ENCODE measurements at regions not wholly inside any gene's neighbourhood (a gene's known extent, or its start where the extent isn't known, plus 50 kb on each side); places are given as distances from the start of the nearest gene placed in this dataset.
"Not testable (repeated sequence)": the region's sequence is repeated elsewhere in the genome, so short reads cannot be mapped to it uniquely, and the experiment has no call there.

- DNase-seq (ENCODE audit: low spot score) = no peak
Observed at GRCh38 chr2:35298493-35298892, 1057.1 kb upstream of the CRIM1 start.

- DNase-seq (ENCODE audit: low spot score) = no peak
Observed at GRCh38 chr2:35297403-35297802, 1058.2 kb upstream of the CRIM1 start.

- DNase-seq (ENCODE audit: low spot score) = no peak
Observed at GRCh38 chr2:35294636-35295263, 1060.8 kb upstream of the CRIM1 start.

DNA sequence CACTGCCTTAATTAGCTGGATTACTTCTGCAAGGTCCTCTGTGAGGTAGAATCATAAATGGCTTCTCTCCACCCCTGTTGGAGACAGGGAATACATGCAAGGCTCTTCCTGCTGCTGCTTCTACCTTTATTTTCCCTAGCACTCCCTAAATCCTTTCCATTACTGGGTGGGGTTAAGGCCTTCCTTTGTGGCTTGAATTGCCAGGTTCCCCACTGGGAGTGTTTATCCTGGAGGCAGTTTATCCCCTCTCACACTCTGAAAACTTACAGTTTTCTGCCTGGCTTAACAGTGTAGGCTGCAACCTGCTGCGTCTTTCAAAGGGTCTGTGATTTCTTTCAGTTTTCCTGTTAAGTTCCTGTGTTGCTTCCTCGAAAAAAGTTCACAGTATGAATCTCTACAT is 1062.3 kb upstream of the CRIM1 start:
- no peak for DNase-seq (ENCODE audit: low spot score)

DNA sequence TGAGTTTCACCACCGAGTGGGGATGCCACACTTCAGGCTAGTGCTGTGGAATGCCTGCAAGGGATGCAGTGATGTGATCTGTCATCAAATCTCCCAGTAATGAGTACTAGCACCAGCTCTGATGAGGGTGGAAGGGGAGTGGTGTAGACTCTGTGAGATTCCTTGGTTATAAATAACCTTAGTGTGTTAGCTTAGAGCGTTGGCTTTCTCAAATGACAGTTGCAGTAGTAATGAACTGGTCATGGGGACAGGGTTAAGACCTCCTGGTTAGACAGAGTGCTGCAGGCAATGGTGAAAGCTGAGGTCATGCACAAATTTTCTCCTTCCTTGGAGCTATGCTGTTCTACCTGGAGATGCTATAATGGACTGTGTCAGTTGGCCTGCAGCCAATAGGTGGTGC is 1063.4 kb upstream of the CRIM1 start:
- no peak for DNase-seq (ENCODE audit: low spot score)

DNA sequence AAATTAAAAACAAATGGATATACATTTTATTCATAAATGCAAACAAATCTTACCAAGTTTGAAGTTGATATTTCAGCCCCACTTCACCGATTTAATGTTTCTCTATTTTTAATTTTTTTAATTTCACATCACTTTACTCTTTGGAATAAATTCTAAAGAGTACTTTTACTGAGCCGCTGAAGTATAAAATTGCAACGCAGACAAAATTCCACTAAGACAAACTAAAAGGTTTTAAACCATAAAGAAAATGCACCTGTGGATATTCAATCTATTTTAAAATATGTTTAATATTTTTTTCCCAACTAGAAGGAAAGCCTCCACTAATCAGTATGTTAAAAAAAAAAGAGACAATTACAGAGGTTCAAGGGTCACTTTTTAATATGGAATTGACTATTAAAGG is 1073.9 kb upstream of the CRIM1 start:
- DNase-seq (ENCODE audit: low spot score) = no peak

DNA sequence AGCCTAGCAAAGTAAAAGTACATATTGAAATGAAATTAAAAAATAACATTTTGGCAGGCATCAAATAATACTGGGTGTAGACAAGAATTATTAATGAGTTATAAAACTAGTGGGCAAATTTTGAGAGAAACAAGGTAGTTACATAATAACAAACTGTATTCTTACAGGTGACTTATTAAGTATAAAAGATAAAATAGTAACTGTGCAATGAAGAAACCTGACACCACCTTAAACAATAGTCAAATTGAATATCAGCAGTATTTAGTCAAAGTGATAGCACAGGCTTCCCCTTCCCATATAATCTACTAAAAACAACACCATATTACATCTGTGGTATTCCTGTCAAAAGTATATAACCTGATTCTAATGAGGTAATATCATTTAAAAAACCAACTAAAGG is 1099.8 kb upstream of the CRIM1 start:
- DNase-seq (ENCODE audit: low spot score) = no peak

- no peak for DNase-seq (ENCODE audit: low spot score)
Observed at GRCh38 chr2:35251156-35251555, 1104.4 kb upstream of the CRIM1 start.

- DNase-seq (ENCODE audit: low spot score) = no peak
Observed at GRCh38 chr2:35246702-35247101, 1108.9 kb upstream of the CRIM1 start.

GRCh38 chr2:35228584-35228983 is 1127.0 kb upstream of the CRIM1 start:
- no peak for DNase-seq (ENCODE audit: low spot score)

DNA sequence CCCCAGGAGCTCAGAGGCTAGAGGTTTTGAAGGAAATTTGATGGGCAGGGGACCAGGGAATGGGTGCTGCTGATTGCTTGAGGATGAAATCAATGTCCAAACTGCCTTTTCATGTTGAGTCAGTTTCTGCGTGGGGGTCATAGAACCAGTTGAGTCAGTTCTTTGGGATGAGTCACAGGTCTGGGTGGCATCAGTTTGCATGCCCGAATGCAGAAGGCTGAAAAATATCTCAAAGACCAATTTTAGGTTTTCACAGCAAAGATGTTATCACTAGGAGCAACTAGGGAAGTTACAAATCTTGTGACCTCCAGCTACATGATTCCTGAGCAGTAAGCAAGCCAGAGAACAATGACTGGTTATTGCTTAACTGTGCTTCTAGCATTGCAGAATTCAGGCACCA is 1135.1 kb upstream of the CRIM1 start:
- DNase-seq (ENCODE audit: low spot score) = no peak

GRCh38 chr2:35204881-35205280 is 1150.7 kb upstream of the CRIM1 start:
- DNase-seq (ENCODE audit: low spot score) = no peak

DNA sequence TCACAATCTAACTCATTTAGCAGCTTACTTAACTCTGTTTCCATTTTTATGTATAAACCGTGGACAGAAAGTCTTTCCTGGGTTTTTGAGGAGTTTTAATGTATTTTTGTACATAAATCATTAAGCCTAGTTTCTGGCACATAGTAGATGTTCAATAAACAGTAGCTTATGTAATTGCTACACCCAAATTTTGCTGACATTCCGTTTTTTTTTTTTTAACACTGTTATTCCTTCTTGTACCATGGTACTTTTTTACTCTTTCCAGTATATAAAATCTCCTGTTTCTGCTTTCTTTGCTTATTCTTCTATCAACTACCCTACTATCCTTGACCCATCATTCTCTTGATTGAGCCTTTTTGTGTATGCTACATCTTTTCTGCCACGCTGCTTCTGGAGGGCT is 1151.3 kb upstream of the CRIM1 start:
- no peak for DNase-seq (ENCODE audit: low spot score)

GRCh38 chr2:35199298-35199697 is 1156.3 kb upstream of the CRIM1 start:
- DNase-seq (ENCODE audit: low spot score) = no peak

DNA sequence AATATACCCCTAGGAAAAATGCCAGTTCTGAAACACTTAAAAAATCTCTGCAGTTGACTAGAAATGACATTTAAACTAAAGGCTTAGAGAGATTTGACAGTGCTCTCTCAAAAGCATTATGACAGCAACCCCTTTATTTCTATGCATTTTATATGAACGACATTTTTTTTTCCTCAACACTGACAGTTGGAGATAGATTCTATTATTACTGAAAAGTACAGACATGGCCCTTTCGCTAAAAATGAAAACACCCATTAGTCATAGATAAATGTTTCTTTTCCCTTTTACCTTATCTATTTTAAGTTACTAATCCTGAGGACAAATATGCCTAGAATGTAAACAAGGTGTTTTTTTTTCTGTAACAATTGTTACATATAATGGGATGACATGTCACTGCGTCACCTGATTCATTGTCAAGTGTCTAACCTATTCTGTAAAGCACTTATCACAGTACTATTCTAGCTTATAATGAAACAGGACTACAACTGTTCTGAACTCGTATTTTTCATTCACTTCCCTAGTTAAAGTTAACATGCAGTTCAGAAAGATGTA is 1169.6 kb upstream of the CRIM1 start:
- no peak for DNase-seq (ENCODE audit: low spot score)

DNA sequence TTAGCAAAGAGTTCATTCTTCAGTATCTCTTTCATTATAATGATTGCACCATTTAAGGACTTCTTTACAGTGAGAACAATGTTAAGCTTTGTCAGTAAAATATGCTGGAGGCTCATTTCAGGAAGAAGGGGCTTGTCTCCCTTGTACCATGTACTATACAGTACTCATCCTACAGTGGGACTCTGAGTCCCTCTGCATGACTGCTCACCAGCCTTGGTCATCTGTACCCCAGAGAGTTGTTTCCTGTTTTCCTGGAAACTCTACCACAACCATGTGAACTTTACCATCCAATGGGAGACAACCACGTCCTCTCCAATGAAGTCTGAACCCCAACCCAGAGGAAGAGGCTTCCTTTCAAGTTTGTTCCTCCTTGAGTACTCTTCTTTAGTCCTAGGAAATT is 1171.1 kb upstream of the CRIM1 start:
- DNase-seq (ENCODE audit: low spot score) = no peak

- DNase-seq (ENCODE audit: low spot score) = not testable (repeated sequence)
Observed at GRCh38 chr2:35176726-35177125, 1178.9 kb upstream of the CRIM1 start.

GRCh38 chr2:35174845-35175244 is 1180.7 kb upstream of the CRIM1 start:
- no peak for DNase-seq (ENCODE audit: low spot score)

- DNase-seq (ENCODE audit: low spot score) = no peak
Observed at GRCh38 chr2:35172687-35173086, 1182.9 kb upstream of the CRIM1 start.

- no peak for DNase-seq (ENCODE audit: low spot score)
Observed at GRCh38 chr2:35168351-35168750, 1187.2 kb upstream of the CRIM1 start.

DNA sequence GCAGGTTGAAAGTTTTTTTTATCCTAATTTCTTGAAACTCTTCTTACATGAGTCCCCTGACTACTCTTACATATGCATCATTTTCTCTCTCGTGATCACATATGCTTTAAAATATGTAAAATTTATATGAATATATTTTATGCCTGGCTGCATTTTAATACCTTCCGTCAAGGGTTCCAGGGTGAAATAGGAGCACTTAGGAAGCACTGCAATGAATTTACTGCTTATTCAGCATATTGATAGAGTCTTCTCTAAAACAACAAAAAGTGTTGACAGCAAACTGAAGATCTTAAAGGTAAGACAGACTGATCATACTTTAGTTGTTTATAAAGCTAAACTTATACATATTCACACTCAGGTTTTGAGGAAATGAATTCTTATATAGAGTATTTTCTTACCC is 1191.6 kb upstream of the CRIM1 start:
- no peak for DNase-seq (ENCODE audit: low spot score)

- DNase-seq (ENCODE audit: low spot score) = no peak
Observed at GRCh38 chr2:35160871-35161270, 1194.7 kb upstream of the CRIM1 start.

DNA sequence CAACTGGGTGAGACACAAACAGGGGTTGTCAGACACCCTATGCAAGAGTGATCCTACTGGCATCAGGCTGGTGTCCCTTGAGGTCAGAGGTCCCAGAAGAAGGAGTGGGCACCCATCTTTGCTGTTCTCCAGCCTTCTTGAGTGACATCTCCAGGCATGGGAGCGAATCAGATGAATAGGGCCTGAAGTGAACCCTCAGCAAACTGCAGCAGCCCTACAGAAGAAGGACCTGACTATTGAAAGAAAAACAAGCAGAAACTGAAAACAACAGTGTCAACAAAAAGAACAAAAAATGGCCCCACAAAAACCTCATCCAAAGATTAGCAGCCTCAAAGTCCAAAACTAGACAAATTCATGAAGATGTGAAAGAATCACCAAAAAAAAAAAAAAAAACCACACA is 1229.7 kb upstream of the CRIM1 start:
- no peak for DNase-seq (ENCODE audit: low spot score)

GRCh38 chr2:35125278-35125677 is 1230.3 kb upstream of the CRIM1 start:
- DNase-seq (ENCODE audit: low spot score) = no peak

- no peak for DNase-seq (ENCODE audit: low spot score)
Observed at GRCh38 chr2:35116151-35116550, 1239.4 kb upstream of the CRIM1 start.
